ENCODE measurements at regions not wholly inside any gene's neighbourhood (a gene's known extent, or its start where the extent isn't known, plus 50 kb on each side); places are given as distances from the start of the nearest gene placed in this dataset.
A peak's percentile ranks its signal among the peaks of the same experiment; 100 is the strongest.

DNA sequence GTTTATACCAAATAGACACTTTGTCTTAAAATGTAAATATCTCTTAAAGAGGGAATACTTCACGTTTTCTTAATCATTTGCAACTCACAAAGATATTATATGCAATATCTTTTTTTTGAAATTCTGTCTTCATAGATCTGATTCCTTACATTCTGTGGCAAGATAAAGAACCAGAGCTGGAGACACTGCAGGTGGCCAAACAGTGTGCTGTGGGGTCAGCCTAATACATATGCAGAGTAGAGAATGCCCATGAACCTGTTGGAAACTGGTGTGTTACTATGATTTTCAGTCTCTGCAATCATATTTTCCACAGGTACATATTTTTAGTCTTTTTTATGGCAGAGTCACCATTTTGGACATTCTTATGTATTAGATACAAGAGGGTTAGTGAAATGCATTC, 229.6 kb upstream of the CHST9 start:
- no peak for DNase-seq (ENCODE audit: insufficient read length, low spot score)
- TF ChIP-seq, protein P1, sequence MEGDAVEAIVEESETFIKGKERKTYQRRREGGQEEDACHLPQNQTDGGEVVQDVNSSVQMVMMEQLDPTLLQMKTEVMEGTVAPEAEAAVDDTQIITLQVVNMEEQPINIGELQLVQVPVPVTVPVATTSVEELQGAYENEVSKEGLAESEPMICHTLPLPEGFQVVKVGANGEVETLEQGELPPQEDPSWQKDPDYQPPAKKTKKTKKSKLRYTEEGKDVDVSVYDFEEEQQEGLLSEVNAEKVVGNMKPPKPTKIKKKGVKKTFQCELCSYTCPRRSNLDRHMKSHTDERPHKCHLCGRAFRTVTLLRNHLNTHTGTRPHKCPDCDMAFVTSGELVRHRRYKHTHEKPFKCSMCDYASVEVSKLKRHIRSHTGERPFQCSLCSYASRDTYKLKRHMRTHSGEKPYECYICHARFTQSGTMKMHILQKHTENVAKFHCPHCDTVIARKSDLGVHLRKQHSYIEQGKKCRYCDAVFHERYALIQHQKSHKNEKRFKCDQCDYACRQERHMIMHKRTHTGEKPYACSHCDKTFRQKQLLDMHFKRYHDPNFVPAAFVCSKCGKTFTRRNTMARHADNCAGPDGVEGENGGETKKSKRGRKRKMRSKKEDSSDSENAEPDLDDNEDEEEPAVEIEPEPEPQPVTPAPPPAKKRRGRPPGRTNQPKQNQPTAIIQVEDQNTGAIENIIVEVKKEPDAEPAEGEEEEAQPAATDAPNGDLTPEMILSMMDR (IDR thresholded peaks at IDR 0.05; ENCODE audit: insufficient read depth, missing control alignments), result no peak
- FAIRE-seq, result peak; percentile 6

DNA sequence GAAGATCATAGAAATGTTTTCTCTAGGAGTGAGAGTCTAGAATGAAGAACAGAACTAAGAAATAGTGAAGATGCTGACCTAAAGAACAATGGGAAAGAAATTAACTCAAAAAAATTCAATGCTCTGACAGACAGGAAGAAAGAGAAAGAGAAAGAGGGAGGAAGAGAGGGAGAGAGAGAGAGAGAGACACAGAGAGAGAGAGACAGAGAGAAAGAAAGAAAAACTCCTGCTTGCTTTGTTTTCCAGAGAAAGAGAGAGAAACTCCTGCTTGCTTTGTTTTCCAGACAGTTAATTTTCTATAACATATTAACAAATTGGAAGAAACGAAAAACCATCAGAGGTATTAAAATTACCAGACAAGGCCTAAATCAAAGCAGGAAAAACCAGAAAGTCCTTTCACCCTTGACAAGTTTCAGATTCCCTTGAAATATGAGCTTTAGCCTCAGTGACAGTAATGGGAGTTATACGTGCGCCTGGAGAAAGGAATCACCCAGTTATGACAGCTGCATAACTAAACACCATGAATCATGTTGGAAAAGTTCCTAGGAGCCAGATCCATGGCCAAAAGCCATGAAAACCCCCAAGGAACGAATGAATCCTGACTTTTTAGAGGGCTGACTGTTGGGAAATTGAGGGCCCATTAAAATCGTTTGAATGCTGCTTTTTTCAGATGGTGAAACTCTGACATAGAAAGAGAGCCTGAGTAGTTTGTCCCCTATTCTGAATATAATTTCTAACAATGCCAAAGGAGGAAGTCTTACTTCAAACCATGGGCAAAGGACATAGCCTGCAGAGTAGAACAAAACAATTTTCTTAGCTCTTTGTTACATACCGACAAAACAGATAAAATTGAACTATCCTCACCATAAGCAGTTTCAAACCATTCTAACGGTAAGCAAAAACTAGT, 228.6 kb upstream of the CHST9 start:
- TF ChIP-seq, protein P1 (IDR thresholded peaks at IDR 0.05; ENCODE audit: insufficient read depth, missing control alignments), result no peak
- FAIRE-seq (peak; percentile 25), DNase-seq (ENCODE audit: insufficient read length, low spot score) (no peak)

DNA sequence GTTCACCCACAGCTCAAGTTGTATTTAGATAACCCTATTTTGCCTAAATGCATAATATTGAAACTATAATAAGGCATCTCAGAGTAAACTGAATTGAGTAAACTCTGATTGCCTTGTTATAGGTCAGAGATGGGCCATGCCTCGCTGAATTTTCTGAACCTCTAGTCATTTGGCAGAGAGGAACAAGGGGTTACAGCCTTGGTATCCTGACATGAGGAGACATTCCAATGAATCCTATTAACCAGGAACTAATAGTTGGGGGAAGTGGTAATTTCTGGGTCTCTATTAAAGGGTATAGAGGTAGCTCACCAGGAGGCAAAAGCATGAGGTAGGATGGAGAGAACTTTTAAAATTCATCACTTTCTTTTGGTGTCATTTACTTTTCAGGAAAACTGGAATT, 227.4 kb upstream of the CHST9 start:
- FAIRE-seq (no peak), DNase-seq (ENCODE audit: insufficient read length, low spot score) (no peak)
- TF ChIP-seq, protein P1 (IDR thresholded peaks at IDR 0.05; ENCODE audit: insufficient read depth, missing control alignments), result no peak

DNA sequence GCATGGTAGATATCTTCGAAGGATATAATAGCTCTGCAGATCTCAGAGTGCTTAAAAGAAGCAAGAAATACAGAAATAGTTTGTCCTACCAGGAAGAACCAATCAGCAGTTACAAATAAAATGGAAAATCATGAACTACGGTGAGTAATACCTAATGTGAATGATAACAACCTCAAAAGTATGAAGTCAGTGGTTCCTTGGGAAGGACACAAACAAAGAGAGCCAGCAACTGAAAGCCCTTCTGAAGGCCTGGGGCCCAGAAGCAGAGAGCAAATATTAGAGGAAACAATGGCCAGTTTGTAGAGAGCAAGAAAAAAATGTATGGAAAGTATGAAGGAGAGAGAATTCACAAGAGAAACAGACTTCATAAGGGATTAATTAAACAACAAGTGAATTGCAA, 226.8 kb upstream of the CHST9 start:
- no peak for DNase-seq (ENCODE audit: insufficient read length, low spot score)
- no peak for FAIRE-seq
- TF ChIP-seq, protein P1 (IDR thresholded peaks at IDR 0.05; ENCODE audit: insufficient read depth, missing control alignments), result no peak

DNA sequence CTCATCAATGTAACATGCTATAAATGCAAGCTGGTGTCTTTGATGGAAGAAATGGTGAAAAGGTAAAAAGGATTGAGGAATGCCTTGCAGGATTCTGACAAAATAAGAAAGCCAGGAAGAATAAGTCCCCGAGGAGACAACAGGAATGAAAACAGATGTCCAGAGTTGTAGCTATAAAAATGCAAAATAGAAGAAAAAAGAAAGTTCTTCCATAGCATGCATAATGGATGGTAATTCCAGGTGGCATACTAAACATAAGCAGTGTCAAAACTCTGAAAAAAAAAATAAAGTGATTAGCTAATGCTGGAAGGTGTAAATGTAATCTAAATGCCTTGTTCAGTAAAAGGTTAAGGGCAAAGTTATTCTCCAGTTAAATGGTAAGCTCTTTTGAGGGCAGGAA, 225.9 kb upstream of the CHST9 start:
- FAIRE-seq (peak; percentile 29), DNase-seq (ENCODE audit: insufficient read length, low spot score) (no peak)
- TF ChIP-seq, protein P1 (IDR thresholded peaks at IDR 0.05; ENCODE audit: insufficient read depth, missing control alignments), result no peak

DNA sequence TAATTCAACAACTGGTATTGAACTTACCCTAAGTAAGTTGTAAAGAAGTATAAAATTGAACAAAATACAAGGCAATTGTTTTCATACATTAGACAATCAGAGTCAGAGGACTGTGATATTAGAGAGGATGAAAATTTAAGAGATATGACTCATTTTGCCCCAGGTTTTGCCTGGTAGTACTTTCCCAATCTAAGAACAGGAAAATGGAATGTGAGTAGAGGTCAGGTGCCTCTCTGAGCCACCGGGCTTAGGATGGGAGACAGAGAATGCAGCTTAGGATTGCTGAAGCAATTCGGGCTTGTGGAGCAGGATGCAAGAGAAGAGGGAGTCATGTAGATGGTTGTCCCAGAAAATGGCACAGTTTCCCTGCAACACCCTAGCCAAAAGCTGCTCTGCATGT, 219.7 kb upstream of the CHST9 start:
- FAIRE-seq (no peak), DNase-seq (ENCODE audit: insufficient read length, low spot score) (no peak)
- TF ChIP-seq, protein P1 (IDR thresholded peaks at IDR 0.05; ENCODE audit: insufficient read depth, missing control alignments), result no peak

DNA sequence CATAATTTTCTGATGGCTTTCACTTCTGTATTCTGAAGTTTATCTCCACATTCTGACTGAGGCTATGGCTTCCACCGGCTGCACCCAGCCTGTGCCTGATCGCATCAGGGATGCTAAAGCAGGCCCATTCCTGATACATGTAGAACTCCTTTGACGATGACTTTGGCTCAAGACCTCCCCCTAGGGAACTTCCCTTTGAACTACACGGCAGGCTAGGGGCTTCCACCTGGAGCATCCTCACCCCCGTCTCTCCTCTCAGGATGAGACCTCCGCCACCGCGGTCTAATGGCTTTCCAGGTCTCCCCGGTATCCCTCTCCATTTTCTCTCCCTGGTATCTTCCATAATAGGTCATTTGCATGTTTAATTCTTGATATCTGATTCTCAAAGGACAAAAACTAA, 214.9 kb upstream of the CHST9 start:
- TF ChIP-seq, protein P1 (IDR thresholded peaks at IDR 0.05; ENCODE audit: insufficient read depth, missing control alignments), result no peak
- FAIRE-seq, result no peak
- no peak for DNase-seq (ENCODE audit: insufficient read length, low spot score)
